ENCODE measurements at regions not wholly inside any gene's neighbourhood (a gene's known extent, or its start where the extent isn't known, plus 50 kb on each side); places are given as distances from the start of the nearest gene placed in this dataset.

- TF ChIP-seq CTCF (IDR thresholded peaks at IDR 0.05), result no peak
- TF ChIP-seq POLR2A (IDR thresholded peaks at IDR 0.05), result no peak
These were observed 153.4 kb upstream of the B3GAT1 start for GRCh38 chr11:134565343-134565891.

Measured in thyroid gland (tissue), 4 donors.